ENCODE measurements at regions not wholly inside any gene's neighbourhood (a gene's known extent, or its start where the extent isn't known, plus 50 kb on each side); places are given as distances from the start of the nearest gene placed in this dataset.

DNA sequence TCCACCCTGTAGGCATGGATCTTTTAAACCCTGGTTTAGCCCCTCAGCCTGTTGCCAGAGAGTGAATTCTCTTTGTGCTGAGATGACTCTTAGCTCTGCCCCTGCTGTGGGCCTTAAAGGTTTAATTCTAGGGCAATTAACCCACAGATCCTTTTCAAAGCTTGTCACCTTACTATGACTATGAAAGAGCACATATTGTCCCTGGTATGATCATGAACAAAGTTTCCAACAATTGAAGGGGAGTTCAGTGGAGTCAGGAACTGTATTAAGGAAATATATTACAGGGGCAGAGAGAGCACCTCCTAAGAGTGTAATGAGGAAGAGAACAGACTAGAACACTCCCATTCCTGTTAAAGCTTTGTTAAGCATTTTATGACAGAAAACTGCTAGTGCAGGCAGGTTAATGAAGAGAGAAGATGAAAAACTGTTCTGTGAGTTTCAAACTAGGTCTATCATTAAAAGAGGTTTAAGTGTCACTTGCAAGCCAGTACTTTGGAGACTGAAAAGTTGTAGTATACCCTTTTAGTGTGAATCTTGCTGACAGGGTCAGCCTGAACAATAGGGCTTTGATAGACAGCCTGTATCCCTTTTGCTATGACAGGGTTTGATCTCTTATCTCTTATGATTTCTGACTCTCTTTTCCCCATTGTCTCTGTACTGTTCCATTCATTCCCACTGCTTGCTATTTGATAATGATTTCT lies 104.2 kb upstream of the ELL2 start:
- peak; percentile 32 for DNase-seq (ENCODE audit: low read depth, low spot score)
- Histone ChIP-seq H3K27me3 (ENCODE audit: insufficient read depth, insufficient read length) (no peaks in the 10 kb centered on the region), H3K4me1 (ENCODE audit: insufficient read depth, insufficient read length) (no peaks in the 10 kb centered on the region), H3K9ac (ENCODE audit: insufficient read length, low read depth) (no peak overlapping the region), H3K36me3 (ENCODE audit: insufficient read depth, insufficient read length, low read length) (no peaks in the 10 kb centered on the region), H3K9me3 (ENCODE audit: insufficient read depth, low read length) (no peaks in the 10 kb centered on the region), H3K4me3 (ENCODE audit: insufficient read length, low read depth) (no peak overlapping the region)
- TF ChIP-seq ZNF274 (IDR thresholded peaks at IDR 0.05; ENCODE audit: low read depth, low read length) (no peak), SUZ12 (IDR thresholded peaks at IDR 0.05; ENCODE audit: extremely low read depth, insufficient read depth, insufficient read length) (no peak), YY1 (IDR thresholded peaks at IDR 0.05; ENCODE audit: insufficient read depth, insufficient read length) (no peak)

DNA sequence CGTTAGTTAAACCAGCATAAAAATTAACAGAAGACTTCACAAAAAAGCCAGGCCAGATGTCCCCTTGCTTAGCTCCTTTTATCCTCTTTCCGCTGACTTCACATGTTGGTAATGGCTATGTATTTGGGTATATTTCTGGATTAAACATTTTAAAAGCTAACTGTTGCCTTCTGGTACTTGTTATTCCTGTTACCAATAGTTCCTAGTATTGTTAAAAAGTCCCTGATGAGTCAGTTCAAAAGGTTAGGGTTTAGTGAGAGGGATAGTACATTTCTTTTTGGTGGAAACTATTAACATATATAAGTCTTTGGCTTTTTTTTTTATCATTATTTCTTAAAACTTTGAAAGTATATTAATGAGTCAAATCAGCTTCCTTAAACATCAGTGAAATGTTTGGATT lies 103.2 kb upstream of the ELL2 start:
- no peaks in the 10 kb centered on the region for H3K27me3 ChIP-seq (ENCODE audit: insufficient read depth, insufficient read length)
- DNase-seq (ENCODE audit: low read depth, low spot score): no peak
- no peak overlapping the region for H3K9ac ChIP-seq (ENCODE audit: insufficient read length, low read depth)
- H3K4me3 ChIP-seq (ENCODE audit: insufficient read length, low read depth): no peak overlapping the region
- no peaks in the 10 kb centered on the region for H3K36me3 ChIP-seq (ENCODE audit: insufficient read depth, insufficient read length, low read length)
- no peaks in the 10 kb centered on the region for H3K4me1 ChIP-seq (ENCODE audit: insufficient read depth, insufficient read length)
- no peak for TF ChIP-seq ZNF274 (IDR thresholded peaks at IDR 0.05; ENCODE audit: low read depth, low read length)
- TF ChIP-seq SUZ12 (IDR thresholded peaks at IDR 0.05; ENCODE audit: extremely low read depth, insufficient read depth, insufficient read length): no peak
- TF ChIP-seq YY1 (IDR thresholded peaks at IDR 0.05; ENCODE audit: insufficient read depth, insufficient read length): no peak
- no peaks in the 10 kb centered on the region for H3K9me3 ChIP-seq (ENCODE audit: insufficient read depth, low read length)

DNA sequence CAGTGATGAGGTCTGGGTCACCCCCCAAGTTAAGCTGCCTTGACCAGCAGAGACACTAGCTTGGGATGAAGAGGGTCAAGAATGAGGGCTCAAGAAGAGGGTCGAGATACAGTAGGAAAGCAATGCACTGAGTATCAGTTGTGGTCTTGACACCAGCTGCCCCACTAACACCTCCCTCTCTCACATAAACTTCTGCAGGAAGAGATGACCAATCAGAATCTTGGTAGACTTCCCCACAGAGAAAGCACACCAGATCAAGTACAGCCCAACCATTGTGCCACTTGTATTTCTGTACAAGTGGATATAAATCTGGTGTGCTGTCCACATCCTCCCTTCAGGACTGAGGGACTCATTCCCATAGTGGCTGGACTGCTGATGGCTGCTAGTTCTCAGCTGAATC lies 101.2 kb upstream of the ELL2 start:
- Histone ChIP-seq H3K27me3 (ENCODE audit: insufficient read depth, insufficient read length) (no peaks in the 10 kb centered on the region), H3K36me3 (ENCODE audit: insufficient read depth, insufficient read length, low read length) (no peaks in the 10 kb centered on the region), H3K9me3 (ENCODE audit: insufficient read depth, low read length) (no peaks in the 10 kb centered on the region), H3K9ac (ENCODE audit: insufficient read length, low read depth) (no peak overlapping the region), H3K4me3 (ENCODE audit: insufficient read length, low read depth) (no peak overlapping the region), H3K4me1 (ENCODE audit: insufficient read depth, insufficient read length) (no peaks in the 10 kb centered on the region)
- no peak for DNase-seq (ENCODE audit: low read depth, low spot score)
- no peak for TF ChIP-seq ZNF274 (IDR thresholded peaks at IDR 0.05; ENCODE audit: low read depth, low read length)

DNA sequence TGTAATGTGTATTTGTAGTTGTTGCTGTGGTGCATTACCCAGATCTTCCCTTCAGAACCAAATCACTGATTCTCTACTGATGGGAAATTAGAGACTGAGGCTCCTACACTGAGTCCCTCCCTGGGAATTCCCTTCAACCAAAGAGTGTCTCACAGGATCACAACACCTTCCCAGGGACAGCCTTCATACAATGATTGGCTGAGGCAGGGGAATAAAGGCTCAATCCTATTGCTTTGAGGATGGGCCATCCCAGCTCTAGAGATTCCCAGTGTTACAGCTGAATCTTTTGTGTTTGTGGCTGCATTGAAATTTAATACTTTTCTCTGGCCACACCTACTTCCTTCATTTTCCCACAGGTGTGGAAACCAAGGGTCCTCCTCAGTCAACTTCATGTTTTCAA lies 96.4 kb upstream of the ELL2 start:
- no peaks in the 10 kb centered on the region for H3K4me1 ChIP-seq (ENCODE audit: insufficient read depth, insufficient read length)
- no peak for DNase-seq (ENCODE audit: low read depth, low spot score)
- TF ChIP-seq ZNF274 (IDR thresholded peaks at IDR 0.05; ENCODE audit: low read depth, low read length) (no peak), YY1 (IDR thresholded peaks at IDR 0.05; ENCODE audit: insufficient read depth, insufficient read length) (no peak), SUZ12 (IDR thresholded peaks at IDR 0.05; ENCODE audit: extremely low read depth, insufficient read depth, insufficient read length) (no peak)

GRCh38 chr5:96054311-96055030 lies 92.8 kb upstream of the ELL2 start:
- no peaks in the 10 kb centered on the region for H3K36me3 ChIP-seq (ENCODE audit: insufficient read depth, insufficient read length, low read length)
- no peak overlapping the region for H3K4me3 ChIP-seq (ENCODE audit: insufficient read length, low read depth)
- no peak for TF ChIP-seq SUZ12 (IDR thresholded peaks at IDR 0.05; ENCODE audit: extremely low read depth, insufficient read depth, insufficient read length)
- TF ChIP-seq ZNF274 (IDR thresholded peaks at IDR 0.05; ENCODE audit: low read depth, low read length): no peak
- no peak for TF ChIP-seq YY1 (IDR thresholded peaks at IDR 0.05; ENCODE audit: insufficient read depth, insufficient read length)
- H3K4me1 ChIP-seq (ENCODE audit: insufficient read depth, insufficient read length): no peaks in the 10 kb centered on the region
- no peak overlapping the region for H3K9ac ChIP-seq (ENCODE audit: insufficient read length, low read depth)
- no peaks in the 10 kb centered on the region for H3K9me3 ChIP-seq (ENCODE audit: insufficient read depth, low read length)
- no peaks in the 10 kb centered on the region for H3K27me3 ChIP-seq (ENCODE audit: insufficient read depth, insufficient read length)
- no peak for DNase-seq (ENCODE audit: low read depth, low spot score)

More for the DNA sequence above, 96.4 kb upstream of the ELL2 start:
- Histone ChIP-seq H3K27me3 (ENCODE audit: insufficient read depth, insufficient read length) (no peaks in the 10 kb centered on the region), H3K9ac (ENCODE audit: insufficient read length, low read depth) (no peak overlapping the region), H3K36me3 (ENCODE audit: insufficient read depth, insufficient read length, low read length) (no peaks in the 10 kb centered on the region), H3K4me3 (ENCODE audit: insufficient read length, low read depth) (no peak overlapping the region), H3K9me3 (ENCODE audit: insufficient read depth, low read length) (no peaks in the 10 kb centered on the region)

GRCh38 chr5:96053063-96053735 lies 91.5 kb upstream of the ELL2 start:
- H3K4me1 ChIP-seq (ENCODE audit: insufficient read depth, insufficient read length): no peaks in the 10 kb centered on the region
- no peak overlapping the region for H3K4me3 ChIP-seq (ENCODE audit: insufficient read length, low read depth)
- no peak for DNase-seq (ENCODE audit: low read depth, low spot score)
- no peaks in the 10 kb centered on the region for H3K27me3 ChIP-seq (ENCODE audit: insufficient read depth, insufficient read length)
- TF ChIP-seq SUZ12 (IDR thresholded peaks at IDR 0.05; ENCODE audit: extremely low read depth, insufficient read depth, insufficient read length) (no peak), ZNF274 (IDR thresholded peaks at IDR 0.05; ENCODE audit: low read depth, low read length) (no peak), YY1 (IDR thresholded peaks at IDR 0.05; ENCODE audit: insufficient read depth, insufficient read length) (no peak)
- no peaks in the 10 kb centered on the region for H3K9me3 ChIP-seq (ENCODE audit: insufficient read depth, low read length)
- H3K36me3 ChIP-seq (ENCODE audit: insufficient read depth, insufficient read length, low read length): no peaks in the 10 kb centered on the region
- H3K9ac ChIP-seq (ENCODE audit: insufficient read length, low read depth): no peak overlapping the region

- Histone ChIP-seq H3K27me3 (ENCODE audit: insufficient read depth, insufficient read length) (no peaks in the 10 kb centered on the region), H3K9me3 (ENCODE audit: insufficient read depth, low read length) (no peaks in the 10 kb centered on the region), H3K9ac (ENCODE audit: insufficient read length, low read depth) (no peak overlapping the region), H3K4me1 (ENCODE audit: insufficient read depth, insufficient read length) (no peaks in the 10 kb centered on the region), H3K4me3 (ENCODE audit: insufficient read length, low read depth) (no peak overlapping the region), H3K36me3 (ENCODE audit: insufficient read depth, insufficient read length, low read length) (no peaks in the 10 kb centered on the region)
- TF ChIP-seq ZNF274 (IDR thresholded peaks at IDR 0.05; ENCODE audit: low read depth, low read length) (no peak), YY1 (IDR thresholded peaks at IDR 0.05; ENCODE audit: insufficient read depth, insufficient read length) (no peak), SUZ12 (IDR thresholded peaks at IDR 0.05; ENCODE audit: extremely low read depth, insufficient read depth, insufficient read length) (no peak)
- DNase-seq (ENCODE audit: low read depth, low spot score): no peak
Measured at GRCh38 chr5:96052374-96052773, 90.7 kb upstream of the ELL2 start.
